Endothelial cell of umbilical vein (primary cell): ENCODE measurements at regions not wholly inside any gene's neighbourhood (a gene's known extent, or its start where the extent isn't known, plus 50 kb on each side); places are given as distances from the start of the nearest gene placed in this dataset.

Source experiments
- BruUV-seq: library from RNA; stranded (reverse); fragments of 400-500 nt; replicated peaks from 2 replicates; lab custom pipeline; 2021; lab: Mats Ljungman, UMichigan
- CTCF ChIA-PET: fragments of 300-600, 350-600 bp; sonication (Branson Sonifier 250); formaldehyde crosslinking; loops from one replicate; lab custom pipeline; 2021; ENCODE audit warnings: antibody characterized with exemption, inconsistent platforms; lab: Charles Lee
- POLR2A ChIA-PET: fragments of 300-600, 350-600 bp; sonication (Branson Sonifier 250); formaldehyde crosslinking; loops from one replicate; lab custom pipeline; 2021; ENCODE audit warnings: antibody characterized with exemption, inconsistent platforms; lab: Charles Lee
- DNase-seq: peaks from one replicate; pipeline ENCODE4 v3.0.0-alpha.2; 2011; ENCODE audit warnings: low read depth, low spot score
- FAIRE-seq: peaks from 2 replicates; lab custom pipeline; 2011; peaks lifted over from hg19 to GRCh38; lab: Jason Lieb, UNC
- H2AFZ ChIP-seq: 2 replicates; pipeline ENCODE4 v1.6.0; 2012; ENCODE audit warnings: low read depth, low read length, control low read depth, inconsistent platforms
- H3K27ac ChIP-seq: 2 replicates; pipeline ENCODE4 v1.5.1; 2011; ENCODE audit warnings: low read depth, mild to moderate bottlenecking, control low read depth, low read length, moderate library complexity; ENCODE audit not compliant: insufficient read depth
- H3K27me3 ChIP-seq, 2 experiments: 2 replicates each; pipeline versions ENCODE4 v1.6.0 to v1.6.1; 2011; ENCODE audit warnings: low read length in 2 of 2, mixed read lengths in 1 of 2; ENCODE audit not compliant: control insufficient read depth in 2 of 2, insufficient read depth in 2 of 2
- H3K36me3 ChIP-seq, 2 experiments: 2 replicates in 1 of 2; 3 replicates in 1 of 2; pipeline ENCODE4 v1.5.1; 2011; ENCODE audit warnings: low read length in 2 of 2, mild to moderate bottlenecking in 1 of 2, moderate library complexity in 1 of 2; ENCODE audit not compliant: control insufficient read depth in 2 of 2, insufficient read depth in 2 of 2; ENCODE audit errors: extremely low read depth in 1 of 2
- H3K4me1 ChIP-seq: 3 replicates; pipeline ENCODE4 v1.5.1; 2011; ENCODE audit warnings: mild to moderate bottlenecking, low read length; ENCODE audit not compliant: control insufficient read depth, insufficient read depth; ENCODE audit errors: extremely low read depth
- H3K4me2 ChIP-seq: 2 replicates; pipeline ENCODE4 v1.6.1; 2011; ENCODE audit warnings: low read length, control low read depth, mixed read lengths; ENCODE audit not compliant: insufficient read depth
- H3K4me3 ChIP-seq, 3 experiments: fragments of 200-600 bp in 1 of 3; sonication (generic), shearing (Covaris generic) in 1 of 3; replicated peaks in 1 of 3; 2 replicates each; pipeline ENCODE4 v1.5.1; 2011 to 2016; ENCODE audit warnings: control low read depth in 3 of 3, low read length in 3 of 3, mild to moderate bottlenecking in 2 of 3, inconsistent platforms in 1 of 3, low read depth in 1 of 3, moderate library complexity in 1 of 3; ENCODE audit not compliant: insufficient read depth in 1 of 3
- H3K79me2 ChIP-seq: 2 replicates; pipeline ENCODE4 v1.6.0; 2012; ENCODE audit warnings: low read length, inconsistent platforms; ENCODE audit not compliant: control insufficient read depth, insufficient read depth
- H3K9ac ChIP-seq: replicated peaks from 2 replicates; pipeline ENCODE3; 2011; ENCODE audit warnings: low read length, control low read depth; ENCODE audit not compliant: insufficient read depth; ENCODE audit errors: extremely low read depth
- H3K9me1 ChIP-seq: replicated peaks from 3 replicates; pipeline ENCODE4 v1.6.0; 2011; ENCODE audit warnings: mild to moderate bottlenecking, low read length; ENCODE audit not compliant: control insufficient read depth, insufficient read depth; ENCODE audit errors: extremely low read depth
- H3K9me3 ChIP-seq: replicated peaks from 2 replicates; pipeline ENCODE4 v1.5.1; 2012; ENCODE audit warnings: low read length, inconsistent platforms; ENCODE audit not compliant: control insufficient read depth, insufficient read depth
- H4K20me1 ChIP-seq: replicated peaks from 2 replicates; pipeline ENCODE3; 2011; ENCODE audit warnings: mild to moderate bottlenecking, low read length; ENCODE audit not compliant: control insufficient read depth, insufficient read depth; ENCODE audit errors: extremely low read depth
- CTCF ChIP-seq, 2 donors: IDR thresholded peaks; 1 replicate in 1 of 2; 2 replicates in 1 of 2; pipeline ENCODE4 v1.5.1; 2011; ENCODE audit warnings: low read length in 2 of 2, mild to moderate bottlenecking in 2 of 2, moderate library complexity in 2 of 2, control low read depth in 1 of 2, inconsistent platforms in 1 of 2, low read depth in 1 of 2; ENCODE audit not compliant: insufficient read depth in 1 of 2; ENCODE audit errors: extremely low read depth in 1 of 2
- EZH2 ChIP-seq: IDR thresholded peaks from 2 replicates; pipeline ENCODE4 v1.6.1; 2012; ENCODE audit warnings: borderline replicate concordance, low read depth, mild to moderate bottlenecking, moderate library complexity, low read length, inconsistent platforms; ENCODE audit not compliant: severe bottlenecking
- FOS ChIP-seq: IDR thresholded peaks from 2 replicates; pipeline ENCODE4 v1.6.1; 2011; ENCODE audit warnings: mild to moderate bottlenecking, low read length, moderate library complexity, borderline replicate concordance; ENCODE audit not compliant: insufficient read depth
- GATA2 ChIP-seq: IDR thresholded peaks from 2 replicates; pipeline ENCODE4 v1.7.0; 2011; ENCODE audit warnings: low read depth, mild to moderate bottlenecking, moderate library complexity, mixed read lengths, low read length; ENCODE audit not compliant: insufficient read length, insufficient read depth
- JUN ChIP-seq: IDR thresholded peaks from 2 replicates; pipeline ENCODE4 v1.6.1; 2011; ENCODE audit warnings: borderline replicate concordance, low read depth; ENCODE audit not compliant: insufficient read length, insufficient read depth
- MAX ChIP-seq: IDR thresholded peaks from 2 replicates; pipeline ENCODE4 v1.6.1; 2011; ENCODE audit not compliant: insufficient read depth, insufficient read length
- MYC ChIP-seq: IDR thresholded peaks from one replicate; pipeline ENCODE4 v1.6.1; 2011; ENCODE audit warnings: mild to moderate bottlenecking, low read depth, low read length
- POLR2A ChIP-seq: IDR thresholded peaks from 2 replicates; pipeline ENCODE4 v1.6.1; 2012; ENCODE audit warnings: low read depth, mild to moderate bottlenecking, control low read depth, low read length
- POLR2AphosphoS5 ChIP-seq: IDR thresholded peaks from 2 replicates; pipeline ENCODE4 v1.6.1; 2012; ENCODE audit warnings: low read depth, mild to moderate bottlenecking, control low read depth, low read length, moderate library complexity; ENCODE audit not compliant: insufficient read depth
- dilution Hi-C: fragments of 300-500 bp; cut with MboI; formaldehyde crosslinking; loops from one replicate; pipeline ENCODE4 v1.15.0; 2019; ENCODE audit warnings: low sequenced_read_pairs; ENCODE audit not compliant: extremely low pct_ligation_motif_present
- intact Hi-C: fragments of 100-400 bp; cut with micrococcal nuclease; formaldehyde crosslinking; loops from one replicate; pipeline ENCODE4 v1.10.0; 2022

- peak; percentile 66 for FAIRE-seq
- Histone ChIP-seq H3K9me1 (no peaks in the 10 kb centered on the region), H2AFZ (no peak overlapping the region), H3K4me2 (peak overlapping the region; percentile 14), H3K27me3 (no peaks in the 10 kb centered on the region), H3K36me3 (no peaks in the 10 kb centered on the region), H3K79me2 (no peaks in the 10 kb centered on the region), H3K4me1 (peaks cover 8% of the 10 kb centered on the region), H3K4me3 (no peak overlapping the region), H3K9me3 (no peaks in the 10 kb centered on the region), H3K27ac (no peak overlapping the region), H3K9ac (no peak overlapping the region), H4K20me1 (no peaks in the 10 kb centered on the region)
- ChIA-PET CTCF (interaction anchor here (0.8 to 1.3 kb wide), 3 partner anchors 8 to 115 kb away, joined by 3 read pairs; no protein-coding TSS in a partner anchor), POLR2A (interaction anchor here (0.6 kb wide), 1 partner anchor 10 kb away, joined by 3 read pairs; no protein-coding TSS in a partner anchor)
- TF ChIP-seq GATA2 (no peak), JUN (no peak), POLR2AphosphoS5 (no peak), CTCF (IDR thresholded peaks at IDR 0.05; ENCODE audit: extremely low read depth in 1 of 2, insufficient read depth in 1 of 2, low read depth in 1 of 2, low read length in 2 of 2) (no peak), MYC (no peak), EZH2 (no peak), MAX (no peak), FOS (no peak), POLR2A (no peak)
- BruUV-seq: no TSS peak
- intact Hi-C loops (loop anchor here (1.0 to 5.0 kb wide), 3 partner anchors 9 to 57 kb away; no protein-coding TSS in a partner anchor), dilution Hi-C loops (no loop called here)
- DNase-seq: peak; percentile 82
Observed at GRCh38 chr11:110029714-110030113, 63.5 kb upstream of the ZC3H12C start.
